ENCODE measurements at regions not wholly inside any gene's neighbourhood (a gene's known extent, or its start where the extent isn't known, plus 50 kb on each side); places are given as distances from the start of the nearest gene placed in this dataset.
"Not testable (repeated sequence)": the region's sequence is repeated elsewhere in the genome, so short reads cannot be mapped to it uniquely, and the experiment has no call there.

DNA sequence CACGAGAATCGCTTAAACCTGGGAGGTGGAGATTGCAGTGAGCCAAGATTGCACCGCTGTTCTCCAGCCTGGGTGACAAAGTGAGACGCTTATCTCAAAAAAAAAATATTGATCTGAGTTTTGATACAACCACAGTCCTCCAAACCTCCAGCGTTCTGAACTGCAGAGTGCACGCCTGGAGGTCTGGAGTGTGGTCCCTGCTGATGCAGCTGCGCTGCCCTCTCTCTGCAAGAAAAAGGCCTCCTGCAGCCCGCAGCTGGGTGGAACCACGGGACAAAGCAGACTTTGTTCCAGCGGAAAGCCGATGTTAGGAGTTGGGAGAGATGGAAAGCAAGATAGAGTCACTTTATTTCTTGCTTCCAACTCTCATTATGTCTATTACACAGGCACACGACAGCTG lies 144.9 kb upstream of the SOD1 start:
- peaks cover 4% of the 10 kb centered on the region for H3K4me1 ChIP-seq (replicated peaks)
- H3K27me3 ChIP-seq (replicated peaks): no peaks in the 10 kb centered on the region
- no peaks in the 10 kb centered on the region for H3K9me3 ChIP-seq (replicated peaks)
- no peak for DNase-seq (ENCODE audit: low read depth in 1 of 2, low spot score in 2 of 2)
- H3K36me3 ChIP-seq: no peaks in the 10 kb centered on the region
- no peak overlapping the region for H3K4me3 ChIP-seq
- H3K27ac ChIP-seq: no peak overlapping the region

DNA sequence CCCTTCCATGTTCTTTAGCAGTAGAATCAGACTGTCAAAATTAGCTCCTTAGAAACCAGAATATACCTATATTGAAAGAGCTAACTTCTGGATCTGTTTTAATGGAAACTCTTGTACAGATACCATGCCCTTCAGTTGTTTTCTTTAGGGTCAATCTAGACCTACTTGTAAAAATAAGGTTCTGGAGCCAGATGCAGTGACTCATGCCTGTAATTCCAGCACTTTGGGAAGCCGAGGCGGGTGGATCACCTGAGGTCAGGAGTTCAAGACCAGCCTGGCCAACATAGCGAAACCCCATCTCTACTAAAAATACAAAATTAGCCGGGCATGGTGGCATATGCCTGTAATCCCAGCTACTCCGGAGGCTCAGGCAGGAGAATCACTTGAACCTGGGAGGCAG lies 146.0 kb upstream of the SOD1 start:
- not testable (repeated sequence) for H3K9me3 ChIP-seq (replicated peaks); H3K27ac ChIP-seq; H3K4me1 ChIP-seq (replicated peaks); H3K27me3 ChIP-seq (replicated peaks); H3K4me3 ChIP-seq; DNase-seq (ENCODE audit: low read depth in 1 of 2, low spot score in 2 of 2); H3K36me3 ChIP-seq

DNA sequence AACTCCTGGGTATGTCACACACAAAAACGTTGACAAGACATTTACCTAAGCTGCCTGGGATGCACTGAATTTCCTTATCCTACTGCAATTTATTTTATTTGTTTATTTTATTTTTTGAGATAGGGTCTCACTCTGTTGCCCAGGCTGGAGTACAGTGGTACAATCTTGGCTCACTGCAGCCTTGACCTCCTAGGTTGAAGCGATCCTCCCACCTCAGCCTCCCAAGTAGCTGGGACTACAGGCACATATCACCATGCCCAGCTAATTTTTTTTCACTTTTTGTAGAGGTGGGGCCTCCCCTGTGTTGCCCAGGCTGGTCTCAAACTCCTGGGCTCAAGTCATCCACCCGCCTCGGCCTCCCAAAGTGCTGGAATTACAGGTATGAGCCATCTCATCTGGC lies 147.5 kb upstream of the SOD1 start:
- DNase-seq (ENCODE audit: low read depth in 1 of 2, low spot score in 2 of 2); H3K27me3 ChIP-seq (replicated peaks); H3K4me1 ChIP-seq (replicated peaks): not testable (repeated sequence)

DNA sequence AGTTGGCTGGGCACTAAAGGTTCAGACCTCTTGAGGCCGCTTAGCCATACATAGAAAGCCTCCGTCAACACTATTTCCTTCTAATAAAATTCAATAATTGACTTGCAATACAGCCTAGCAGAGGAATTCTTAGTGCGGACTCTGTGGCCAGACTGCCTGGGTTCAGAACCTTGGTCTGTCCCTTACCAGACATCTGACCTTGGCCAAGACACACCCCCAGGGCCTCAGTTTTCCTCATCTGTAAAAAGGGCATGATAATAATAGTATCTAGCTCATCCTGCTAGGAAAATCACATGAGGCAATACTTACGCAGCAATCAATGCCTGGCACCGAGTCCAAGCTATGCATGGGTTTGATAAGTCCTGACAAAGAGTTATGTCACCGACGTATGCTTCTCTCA lies 148.2 kb upstream of the SOD1 start:
- Histone ChIP-seq H3K4me1 (replicated peaks) (peaks cover 9% of the 10 kb centered on the region), H3K27ac (no peak overlapping the region), H3K27me3 (replicated peaks) (no peaks in the 10 kb centered on the region), H3K4me3 (no peak overlapping the region), H3K36me3 (no peaks in the 10 kb centered on the region), H3K9me3 (replicated peaks) (no peaks in the 10 kb centered on the region)
- DNase-seq (ENCODE audit: low read depth in 1 of 2, low spot score in 2 of 2): no peak

More for the DNA sequence above, 147.5 kb upstream of the SOD1 start:
- H3K36me3 ChIP-seq; H3K4me3 ChIP-seq; H3K9me3 ChIP-seq (replicated peaks); H3K27ac ChIP-seq: not testable (repeated sequence)

DNA sequence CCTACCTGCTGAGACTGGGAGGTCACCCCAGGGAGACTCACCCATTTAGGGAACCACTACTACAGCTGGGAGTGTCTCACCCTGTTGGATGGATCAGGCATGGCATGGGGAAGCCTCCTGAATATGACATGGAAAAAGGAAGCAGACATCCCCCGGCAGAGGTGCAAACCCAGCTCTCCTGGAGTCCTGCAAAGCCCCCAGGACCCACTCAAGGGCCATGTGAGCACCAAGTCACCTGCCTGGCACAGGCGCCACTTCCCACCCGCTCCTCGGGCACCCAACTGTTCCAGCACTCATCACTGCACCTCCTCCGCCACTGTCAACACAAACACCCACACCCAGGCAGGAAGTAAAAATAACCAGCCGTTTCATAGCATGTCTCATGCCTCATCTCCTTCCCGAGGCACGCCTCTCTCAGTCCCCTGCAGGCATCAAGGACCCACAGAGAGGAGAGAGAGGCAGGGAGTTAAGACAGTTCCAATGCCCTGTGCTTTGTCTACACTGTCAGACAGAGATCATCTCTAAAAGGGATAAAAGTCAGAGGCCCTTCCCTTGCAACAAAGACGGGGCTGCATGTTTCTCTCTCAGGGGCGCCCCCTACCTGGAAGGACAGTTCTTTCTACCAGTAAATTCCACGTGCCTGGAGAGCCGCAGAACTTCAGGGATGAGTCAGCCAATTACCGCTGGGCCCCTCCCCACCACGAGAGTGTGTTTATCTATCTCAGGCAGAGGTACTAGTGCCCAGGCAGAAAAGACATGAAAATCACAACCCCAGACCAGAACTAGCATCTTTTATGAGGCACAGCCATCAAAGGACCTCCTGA lies 150.1 kb upstream of the SOD1 start:
- peaks cover 9% of the 10 kb centered on the region for H3K4me1 ChIP-seq (replicated peaks)
- H3K27me3 ChIP-seq (replicated peaks): no peaks in the 10 kb centered on the region
- no peaks in the 10 kb centered on the region for H3K9me3 ChIP-seq (replicated peaks)
- peak; percentile 67 to 81 for DNase-seq (ENCODE audit: low read depth in 1 of 2, low spot score in 2 of 2)
- no peaks in the 10 kb centered on the region for H3K36me3 ChIP-seq
- no peak overlapping the region for H3K4me3 ChIP-seq
- no peak overlapping the region for H3K27ac ChIP-seq

- no peak for DNase-seq (ENCODE audit: low read depth in 1 of 2, low spot score in 2 of 2)
- H3K36me3 ChIP-seq: no peaks in the 10 kb centered on the region
- H3K4me1 ChIP-seq (replicated peaks): peaks cover 9% of the 10 kb centered on the region
- no peaks in the 10 kb centered on the region for H3K27me3 ChIP-seq (replicated peaks)
- H3K9me3 ChIP-seq (replicated peaks): no peaks in the 10 kb centered on the region
- no peak overlapping the region for H3K27ac ChIP-seq
- no peak overlapping the region for H3K4me3 ChIP-seq
These were observed 153.5 kb upstream of the SOD1 start for GRCh38 chr21:31505975-31506374.

DNA sequence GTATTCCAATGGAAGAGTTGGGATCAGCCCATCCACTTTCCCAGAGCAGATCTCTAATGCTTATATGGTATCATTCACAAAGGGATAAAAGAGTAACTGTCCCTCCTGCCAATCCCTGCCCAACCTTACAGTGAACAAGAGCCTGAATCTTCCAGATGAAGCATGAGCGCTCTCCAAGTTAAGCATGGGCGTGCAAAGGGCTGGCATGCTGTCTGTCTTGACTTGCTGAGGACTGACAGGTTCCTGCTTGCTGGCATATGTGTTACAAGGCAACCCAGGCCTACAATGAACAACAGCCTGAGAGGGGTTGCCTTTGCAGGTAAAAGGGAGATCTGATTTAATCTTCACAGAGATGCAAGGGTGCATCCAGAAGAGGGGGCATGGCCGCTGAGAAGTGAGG lies 155.6 kb upstream of the SOD1 start:
- H3K4me3 ChIP-seq: no peak overlapping the region
- no peaks in the 10 kb centered on the region for H3K36me3 ChIP-seq
- no peak for DNase-seq (ENCODE audit: low read depth in 1 of 2, low spot score in 2 of 2)

GRCh38 chr21:31503467-31503866 lies 156.0 kb upstream of the SOD1 start:
- H3K27ac ChIP-seq: no peak overlapping the region
- DNase-seq (ENCODE audit: low read depth in 1 of 2, low spot score in 2 of 2): no peak
- no peaks in the 10 kb centered on the region for H3K9me3 ChIP-seq (replicated peaks)
- no peaks in the 10 kb centered on the region for H3K4me1 ChIP-seq (replicated peaks)
- H3K36me3 ChIP-seq: no peaks in the 10 kb centered on the region
- H3K27me3 ChIP-seq (replicated peaks): no peaks in the 10 kb centered on the region
- H3K4me3 ChIP-seq: no peak overlapping the region

More for the DNA sequence above, 155.6 kb upstream of the SOD1 start:
- Histone ChIP-seq H3K27ac (no peak overlapping the region), H3K4me1 (replicated peaks) (no peaks in the 10 kb centered on the region), H3K27me3 (replicated peaks) (no peaks in the 10 kb centered on the region), H3K9me3 (replicated peaks) (no peaks in the 10 kb centered on the region)

DNA sequence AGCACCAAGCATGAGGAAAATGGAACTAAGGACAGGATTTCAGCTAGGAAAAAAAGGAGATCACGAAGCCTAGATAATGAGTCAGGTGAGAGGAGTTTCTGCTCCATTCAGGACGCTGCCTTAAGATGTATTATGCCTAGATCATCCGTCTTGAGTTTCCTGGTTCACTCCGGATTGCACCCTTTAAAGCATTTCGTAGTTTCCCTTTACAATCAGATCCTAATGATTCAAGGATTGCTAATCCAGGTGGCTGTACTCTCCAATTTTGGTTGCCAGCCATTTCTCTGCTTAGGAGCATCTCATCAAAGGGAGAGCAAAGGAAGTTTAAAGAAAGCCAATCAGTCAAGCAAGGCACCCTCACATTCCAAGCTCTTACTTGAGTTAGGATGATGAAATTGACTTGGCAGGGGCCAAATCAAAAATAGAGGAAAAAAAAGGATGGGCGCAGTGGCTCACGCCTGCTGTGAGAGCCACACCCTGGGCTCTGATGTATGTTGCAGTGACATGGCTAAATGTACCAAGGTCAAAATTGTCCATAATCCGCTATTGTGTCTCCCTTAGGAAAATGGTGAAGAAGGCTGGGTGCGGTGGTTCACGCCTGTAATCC lies 156.9 kb upstream of the SOD1 start:
- DNase-seq (ENCODE audit: low read depth in 1 of 2, low spot score in 2 of 2): no peak
- Histone ChIP-seq H3K27ac (no peak overlapping the region), H3K9me3 (replicated peaks) (no peaks in the 10 kb centered on the region), H3K36me3 (no peaks in the 10 kb centered on the region), H3K4me1 (replicated peaks) (no peaks in the 10 kb centered on the region), H3K4me3 (no peak overlapping the region), H3K27me3 (replicated peaks) (no peaks in the 10 kb centered on the region)

GRCh38 chr21:31501926-31502325 lies 157.6 kb upstream of the SOD1 start:
- H3K36me3 ChIP-seq: no peaks in the 10 kb centered on the region
- no peaks in the 10 kb centered on the region for H3K9me3 ChIP-seq (replicated peaks)
- no peak overlapping the region for H3K4me3 ChIP-seq
- H3K4me1 ChIP-seq (replicated peaks): no peaks in the 10 kb centered on the region
- no peak for DNase-seq (ENCODE audit: low read depth in 1 of 2, low spot score in 2 of 2)
- H3K27me3 ChIP-seq (replicated peaks): no peaks in the 10 kb centered on the region
- H3K27ac ChIP-seq: no peak overlapping the region

DNA sequence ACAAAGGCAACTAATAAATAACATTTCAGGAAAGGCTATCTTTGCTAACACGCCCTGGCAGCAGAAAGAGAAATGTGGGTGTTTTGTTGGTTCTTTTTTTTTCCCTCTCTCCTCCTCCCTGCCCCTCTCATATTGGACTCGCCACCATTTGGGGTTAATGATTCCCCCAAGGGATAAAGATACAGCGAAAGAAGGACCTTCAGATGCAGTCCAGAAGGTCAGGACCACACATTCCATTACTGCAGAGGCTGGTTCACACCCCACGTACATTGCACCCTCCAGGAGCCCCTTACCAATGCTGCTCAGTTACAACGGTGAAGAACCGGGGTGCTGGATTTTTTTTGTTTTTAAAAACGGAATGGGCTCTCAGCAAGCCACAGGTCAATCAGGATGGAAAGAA lies 156.9 kb upstream of the TIAM1 start:
- Histone ChIP-seq H3K4me3 (no peak overlapping the region), H3K27ac (no peak overlapping the region), H3K27me3 (replicated peaks) (no peaks in the 10 kb centered on the region)

DNA sequence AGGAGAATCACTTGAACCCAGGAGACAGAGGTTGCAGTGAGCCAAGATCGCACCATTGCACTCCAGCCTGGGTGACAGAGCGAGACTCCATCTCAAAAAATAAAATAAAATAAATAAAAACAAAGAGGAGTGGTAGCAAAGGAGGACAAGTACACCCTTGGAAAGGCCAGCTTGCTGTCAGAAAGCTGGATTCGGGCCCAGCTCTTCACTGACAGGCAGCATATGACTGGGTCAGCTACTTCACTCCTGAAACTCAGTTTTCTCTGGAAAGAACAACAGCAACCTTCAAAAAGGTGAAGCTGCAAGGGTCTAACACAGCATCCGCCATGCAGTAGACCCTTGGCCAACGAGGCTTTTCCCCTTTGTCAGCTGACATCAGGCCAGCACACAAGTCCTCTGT lies 156.0 kb upstream of the TIAM1 start:
- H3K27ac ChIP-seq: no peak overlapping the region
- no peak overlapping the region for H3K4me3 ChIP-seq
- no peaks in the 10 kb centered on the region for H3K27me3 ChIP-seq (replicated peaks)
- H3K36me3 ChIP-seq: no peaks in the 10 kb centered on the region
- no peaks in the 10 kb centered on the region for H3K4me1 ChIP-seq (replicated peaks)
- no peaks in the 10 kb centered on the region for H3K9me3 ChIP-seq (replicated peaks)
- DNase-seq (ENCODE audit: low read depth in 1 of 2, low spot score in 2 of 2): no peak

More for the DNA sequence above, 156.9 kb upstream of the TIAM1 start:
- DNase-seq (ENCODE audit: low read depth in 1 of 2, low spot score in 2 of 2): no peak
- no peaks in the 10 kb centered on the region for H3K36me3 ChIP-seq
- no peaks in the 10 kb centered on the region for H3K9me3 ChIP-seq (replicated peaks)
- no peaks in the 10 kb centered on the region for H3K4me1 ChIP-seq (replicated peaks)

- Histone ChIP-seq H3K36me3 (no peaks in the 10 kb centered on the region), H3K27ac (no peak overlapping the region)
- DNase-seq (ENCODE audit: low read depth in 1 of 2, low spot score in 2 of 2): no peak
These were observed 154.9 kb upstream of the TIAM1 start for GRCh38 chr21:31498985-31499384.

DNA sequence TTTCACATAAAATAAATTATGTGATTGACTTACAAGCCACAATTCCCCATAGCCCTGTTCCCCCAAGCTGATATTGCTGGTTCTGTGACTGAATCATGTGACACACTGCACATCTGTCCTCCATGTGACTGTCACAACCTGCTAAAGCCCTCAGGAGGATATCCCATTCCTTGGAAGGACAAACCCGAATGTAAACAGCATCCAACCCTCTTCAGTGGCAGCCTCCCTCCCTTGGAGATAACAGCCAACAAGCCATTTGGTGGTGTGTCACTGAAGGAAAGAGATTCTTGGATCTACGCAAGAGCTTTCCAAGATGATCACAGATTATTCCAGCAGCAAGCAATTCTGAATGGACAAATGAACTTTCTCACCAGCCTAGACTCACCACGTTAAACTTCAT lies 153.9 kb upstream of the TIAM1 start:
- Histone ChIP-seq H3K9me3 (replicated peaks) (no peaks in the 10 kb centered on the region), H3K36me3 (no peaks in the 10 kb centered on the region), H3K27me3 (replicated peaks) (no peaks in the 10 kb centered on the region), H3K4me3 (no peak overlapping the region), H3K4me1 (replicated peaks) (no peaks in the 10 kb centered on the region), H3K27ac (no peak overlapping the region)
- no peak for DNase-seq (ENCODE audit: low read depth in 1 of 2, low spot score in 2 of 2)

More at GRCh38 chr21:31498985-31499384, 154.9 kb upstream of the TIAM1 start:
- Histone ChIP-seq H3K27me3 (replicated peaks) (no peaks in the 10 kb centered on the region), H3K4me3 (no peak overlapping the region), H3K9me3 (replicated peaks) (no peaks in the 10 kb centered on the region), H3K4me1 (replicated peaks) (no peaks in the 10 kb centered on the region)
